OCI-LY7 (cell line): ENCODE measurements at regions not wholly inside any gene's neighbourhood (a gene's known extent, or its start where the extent isn't known, plus 50 kb on each side); places are given as distances from the start of the nearest gene placed in this dataset.

Experiments
- BruUV-seq: library from RNA; stranded (reverse); fragments of 400-500 nt; replicated peaks from 2 replicates; lab custom pipeline; 2021; lab: Mats Ljungman, UMichigan
- CTCF ChIA-PET: fragments of 300-600 bp; sonication (Branson Sonifier 250); formaldehyde crosslinking; loops from one replicate; lab custom pipeline; 2022; ENCODE audit warnings: antibody characterized with exemption; ENCODE audit not compliant: unreplicated experiment; lab: Charles Lee
- POLR2A ChIA-PET: fragments of 300-600 bp; sonication (Branson Sonifier 250); formaldehyde crosslinking; loops from one replicate; lab custom pipeline; 2022; ENCODE audit warnings: antibody characterized with exemption; lab: Charles Lee
- DNase-seq: peaks from one replicate; pipeline ENCODE4 v3.0.0-alpha.2; 2015; ENCODE audit warnings: low spot score
- H2AFZ ChIP-seq: fragments of 200-600 bp; sonication (generic), shearing (Covaris generic); 2 replicates; pipeline ENCODE4 v1.6.1; 2014; ENCODE audit warnings: mild to moderate bottlenecking, antibody characterized with exemption, low read length, moderate library complexity
- H3K27ac ChIP-seq: fragments of 200-600 bp; sonication (generic); 2 replicates; pipeline ENCODE4 v1.5.1; 2014; ENCODE audit warnings: mixed run types, low read depth, mild to moderate bottlenecking, moderate library complexity, low read length, inconsistent platforms; ENCODE audit not compliant: poor library complexity, severe bottlenecking
- H3K36me3 ChIP-seq: fragments of 200-600 bp; sonication (generic); 2 replicates; pipeline ENCODE4 v1.6.1; 2014; ENCODE audit warnings: mild to moderate bottlenecking, antibody characterized with exemption, low read length, moderate library complexity, mixed read lengths; ENCODE audit not compliant: insufficient read depth
- H3K4me1 ChIP-seq: fragments of 200-600 bp; sonication (generic); 2 replicates; pipeline ENCODE4 v1.5.1; 2014; ENCODE audit warnings: mild to moderate bottlenecking, low read length; ENCODE audit not compliant: insufficient read depth, poor library complexity, severe bottlenecking
- H3K4me2 ChIP-seq: fragments of 200-600 bp; sonication (generic); 2 replicates; pipeline ENCODE4 v1.6.1; 2014; ENCODE audit warnings: mild to moderate bottlenecking, low read length
- H3K4me3 ChIP-seq: fragments of 200-600 bp; sonication (generic); 2 replicates; pipeline ENCODE4 v1.5.1; 2014; ENCODE audit warnings: mild to moderate bottlenecking, low read depth, low read length; ENCODE audit not compliant: poor library complexity, severe bottlenecking
- H3K79me2 ChIP-seq: fragments of 200-600 bp; sonication (generic); 2 replicates; pipeline ENCODE4 v1.6.1; 2016; ENCODE audit warnings: low read depth, mild to moderate bottlenecking, low read length, moderate library complexity, mixed read lengths; ENCODE audit not compliant: insufficient read depth
- H3K9me2 ChIP-seq: fragments of 200-600 bp; sonication (generic); 2 replicates; pipeline ENCODE4 v1.6.1; 2016; ENCODE audit warnings: mild to moderate bottlenecking, low read length, mixed read lengths; ENCODE audit not compliant: insufficient read depth
- H3K9me3 ChIP-seq: fragments of 200-600 bp; sonication (generic); 2 replicates; pipeline ENCODE4 v1.6.1; 2014; ENCODE audit warnings: mild to moderate bottlenecking, mixed run types, low read length, mixed read lengths
- H4K20me1 ChIP-seq: fragments of 200-600 bp; sonication (generic); 2 replicates; pipeline ENCODE4 v1.6.1; 2014; ENCODE audit warnings: mild to moderate bottlenecking, antibody characterized with exemption, low read length, moderate library complexity, mixed read lengths; ENCODE audit not compliant: insufficient read depth
- EZH2phosphoT487 ChIP-seq: fragments of 200-600 bp; sonication (generic); IDR thresholded peaks from 2 replicates; pipeline ENCODE4 v1.6.1; 2018; ENCODE audit warnings: low read depth, borderline replicate concordance, mild to moderate bottlenecking, mixed run types, antibody characterized with exemption, low read length, moderate library complexity, mixed read lengths
- intact Hi-C: fragments of 100-400 bp; cut with micrococcal nuclease; formaldehyde crosslinking; loops from one replicate; pipeline ENCODE4 v1.10.0; 2022; ENCODE audit not compliant: unreplicated experiment
- TF ChIP-seq, protein P1 (sequence below): fragments of 200-600 bp; sonication (generic); conservative IDR thresholded peaks from 2 replicates; pipeline ENCODE4 v1.5.1; 2014; ENCODE audit warnings: mild to moderate bottlenecking, antibody characterized with exemption, low read length, moderate library complexity, mixed read lengths

DNA sequence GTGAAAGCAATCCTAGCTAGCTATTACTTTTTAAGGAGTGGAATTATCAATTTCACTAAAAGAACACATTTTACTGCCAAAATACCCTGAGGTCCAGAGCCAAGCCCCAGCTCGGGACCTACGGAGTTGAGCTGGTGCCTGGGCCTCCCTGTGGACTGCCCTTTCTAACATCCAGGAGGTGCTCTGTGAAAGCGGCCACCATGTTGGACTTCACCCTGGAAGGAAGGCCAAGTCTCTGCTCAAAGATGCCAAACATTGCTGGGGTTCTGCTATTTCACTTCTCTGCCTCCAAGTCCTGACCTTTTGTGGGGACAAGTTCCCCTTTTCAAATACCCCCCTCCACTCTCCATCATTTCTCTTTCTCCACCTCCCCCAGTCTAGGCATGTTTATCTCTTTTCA lies 498.7 kb upstream of the RAB6C start:
- Histone ChIP-seq H4K20me1 (no peaks in the 10 kb centered on the region), H3K4me2 (no peak overlapping the region), H3K9me3 (no peaks in the 10 kb centered on the region), H3K27ac (no peak overlapping the region), H3K4me1 (peaks cover 18% of the 10 kb centered on the region), H2AFZ (no peak overlapping the region), H3K4me3 (no peak overlapping the region), H3K79me2 (no peaks in the 10 kb centered on the region), H3K9me2 (no peaks in the 10 kb centered on the region), H3K36me3 (no peaks in the 10 kb centered on the region)
- TF ChIP-seq, protein P1, sequence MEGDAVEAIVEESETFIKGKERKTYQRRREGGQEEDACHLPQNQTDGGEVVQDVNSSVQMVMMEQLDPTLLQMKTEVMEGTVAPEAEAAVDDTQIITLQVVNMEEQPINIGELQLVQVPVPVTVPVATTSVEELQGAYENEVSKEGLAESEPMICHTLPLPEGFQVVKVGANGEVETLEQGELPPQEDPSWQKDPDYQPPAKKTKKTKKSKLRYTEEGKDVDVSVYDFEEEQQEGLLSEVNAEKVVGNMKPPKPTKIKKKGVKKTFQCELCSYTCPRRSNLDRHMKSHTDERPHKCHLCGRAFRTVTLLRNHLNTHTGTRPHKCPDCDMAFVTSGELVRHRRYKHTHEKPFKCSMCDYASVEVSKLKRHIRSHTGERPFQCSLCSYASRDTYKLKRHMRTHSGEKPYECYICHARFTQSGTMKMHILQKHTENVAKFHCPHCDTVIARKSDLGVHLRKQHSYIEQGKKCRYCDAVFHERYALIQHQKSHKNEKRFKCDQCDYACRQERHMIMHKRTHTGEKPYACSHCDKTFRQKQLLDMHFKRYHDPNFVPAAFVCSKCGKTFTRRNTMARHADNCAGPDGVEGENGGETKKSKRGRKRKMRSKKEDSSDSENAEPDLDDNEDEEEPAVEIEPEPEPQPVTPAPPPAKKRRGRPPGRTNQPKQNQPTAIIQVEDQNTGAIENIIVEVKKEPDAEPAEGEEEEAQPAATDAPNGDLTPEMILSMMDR: no peak
- TF ChIP-seq EZH2phosphoT487: no peak
- BruUV-seq: no TSS peak
- DNase-seq: no peak
- intact Hi-C loops: no loop called here
- CTCF ChIA-PET: no interaction called here
- POLR2A ChIA-PET: no interaction called here

DNA sequence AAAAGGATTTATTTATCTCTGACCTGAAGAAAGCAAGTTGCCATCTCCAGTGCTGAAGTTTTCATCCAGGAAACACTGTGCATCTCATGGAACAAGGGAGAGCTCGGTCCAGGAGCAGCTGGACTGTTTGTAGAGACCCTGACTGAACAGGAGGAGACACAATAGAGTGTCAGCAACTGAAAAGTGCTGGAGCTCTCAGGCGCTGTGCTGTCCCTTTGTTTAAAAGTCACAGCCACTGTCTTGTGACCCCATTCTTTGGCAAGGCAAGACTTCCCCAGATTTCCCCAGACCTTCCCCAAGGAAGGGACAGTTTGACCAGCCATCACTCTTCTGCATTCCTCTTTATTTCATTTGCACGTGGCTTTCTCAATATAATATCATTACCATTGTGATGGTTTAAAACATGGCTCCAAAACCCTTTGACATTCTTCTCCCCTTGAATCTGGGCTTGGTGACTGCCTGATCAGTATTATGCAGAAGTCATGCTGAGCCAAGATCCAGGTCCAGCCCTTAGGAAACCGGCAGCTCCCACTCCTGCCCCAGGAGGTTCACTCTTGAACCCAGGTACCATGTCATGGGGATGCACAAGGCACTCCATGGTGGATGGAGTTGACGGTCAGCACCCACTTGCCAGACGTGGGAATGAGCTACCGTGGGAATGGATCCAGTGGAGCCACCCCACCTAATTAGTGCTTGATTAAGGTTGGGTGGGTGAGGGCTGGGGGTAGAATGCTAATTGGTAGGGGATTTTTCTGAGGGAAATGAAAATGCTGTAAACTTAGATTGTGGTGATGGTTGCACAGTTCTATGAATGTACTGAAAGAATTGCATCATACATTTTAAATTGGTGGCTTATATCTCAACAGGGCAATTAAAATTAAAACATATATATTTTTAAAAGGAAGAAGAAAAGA lies 497.9 kb upstream of the RAB6C start:
- no TSS peak for BruUV-seq
- CTCF ChIA-PET: no interaction called here
- intact Hi-C loops: no loop called here
- POLR2A ChIA-PET: no interaction called here
- TF ChIP-seq EZH2phosphoT487: no peak
- Histone ChIP-seq H3K4me1 (peaks cover 18% of the 10 kb centered on the region), H2AFZ (no peak overlapping the region), H3K27ac (no peak overlapping the region), H3K9me3 (no peaks in the 10 kb centered on the region), H3K9me2 (no peaks in the 10 kb centered on the region), H3K79me2 (no peaks in the 10 kb centered on the region), H3K4me2 (no peak overlapping the region), H3K36me3 (no peaks in the 10 kb centered on the region), H3K4me3 (no peak overlapping the region), H4K20me1 (no peaks in the 10 kb centered on the region)
- no peak for DNase-seq

DNA sequence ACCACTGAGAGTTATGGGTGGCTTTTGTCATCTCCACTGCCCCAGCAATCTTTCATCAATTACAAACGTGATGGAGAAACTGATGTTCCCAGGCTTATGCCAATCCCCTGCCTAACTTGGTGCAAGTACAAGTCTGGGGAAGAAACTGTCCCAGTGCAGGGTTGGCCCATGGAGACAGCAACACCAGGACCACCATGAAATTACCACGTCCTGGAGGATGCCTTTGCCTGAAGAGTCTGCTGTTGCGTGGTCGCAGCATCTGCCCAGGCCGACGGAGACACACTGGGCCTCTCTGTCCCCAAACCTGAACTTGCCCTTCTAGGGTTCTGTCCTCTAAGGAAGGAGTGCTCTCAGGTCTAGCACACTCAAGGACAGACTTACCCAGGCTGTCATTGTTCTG lies 496.8 kb upstream of the RAB6C start:
- H3K9me2 ChIP-seq: no peaks in the 10 kb centered on the region
- POLR2A ChIA-PET: no interaction called here
- no peaks in the 10 kb centered on the region for H4K20me1 ChIP-seq
- BruUV-seq: no TSS peak
- H2AFZ ChIP-seq: peak overlapping the region; percentile 66; the same call in 1 of the 2 replicates
- H3K79me2 ChIP-seq: no peaks in the 10 kb centered on the region
- DNase-seq: no peak
- H3K4me2 ChIP-seq: peak overlapping the region; percentile 47
- TF ChIP-seq, protein P1: no peak
- TF ChIP-seq EZH2phosphoT487: no peak
- intact Hi-C loops: no loop called here
- CTCF ChIA-PET: no interaction called here
- H3K36me3 ChIP-seq: no peaks in the 10 kb centered on the region
- peaks cover 18% of the 10 kb centered on the region for H3K4me1 ChIP-seq
- H3K27ac ChIP-seq: no peak overlapping the region
- no peak overlapping the region for H3K4me3 ChIP-seq
- H3K9me3 ChIP-seq: no peaks in the 10 kb centered on the region
